ENCODE measurements at regions not wholly inside any gene's neighbourhood (a gene's known extent, or its start where the extent isn't known, plus 50 kb on each side); places are given as distances from the start of the nearest gene placed in this dataset.

DNA sequence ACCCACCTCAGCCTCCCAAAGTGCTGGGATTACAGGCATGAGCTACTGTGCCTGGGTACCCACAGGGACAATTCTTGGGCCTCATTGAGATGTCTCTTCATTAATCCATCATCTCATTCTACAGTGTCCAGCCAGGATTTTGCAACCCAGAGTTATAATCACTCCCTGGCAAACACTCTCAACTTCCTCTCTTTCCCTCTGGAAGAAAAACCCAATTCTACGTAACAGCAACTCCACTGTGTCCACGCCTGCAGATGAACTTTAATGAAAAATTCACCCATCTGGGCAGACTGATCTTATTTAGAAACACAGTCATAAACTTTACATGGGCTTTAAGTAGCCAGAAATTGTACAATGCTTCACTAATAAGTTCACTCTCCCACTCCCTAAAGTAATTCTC is 90.1 kb upstream of the ABCC4 start (continued):
- no peak for TF ChIP-seq TAF1 (conservative IDR thresholded peaks at IDR 0.05)

- WGBS, result 93% methylated on average over 2 of the region's 2 CpGs
- TF ChIP-seq, protein P1, sequence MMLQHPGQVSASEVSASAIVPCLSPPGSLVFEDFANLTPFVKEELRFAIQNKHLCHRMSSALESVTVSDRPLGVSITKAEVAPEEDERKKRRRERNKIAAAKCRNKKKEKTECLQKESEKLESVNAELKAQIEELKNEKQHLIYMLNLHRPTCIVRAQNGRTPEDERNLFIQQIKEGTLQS (IDR thresholded peaks at IDR 0.05), result no peak
- TF ChIP-seq MAX (IDR thresholded peaks at IDR 0.05) (no peak), RXRA (IDR thresholded peaks at IDR 0.05) (no peak), SP1 (IDR thresholded peaks at IDR 0.05) (no peak), FOXA2 (IDR thresholded peaks at IDR 0.05) (no peak), TAF1 (conservative IDR thresholded peaks at IDR 0.05) (no peak), REST (IDR thresholded peaks at IDR 0.05) (no peak), HNF4A (conservative IDR thresholded peaks at IDR 0.05) (no peak), JUND (IDR thresholded peaks at IDR 0.05) (no peak), HNF4G (IDR thresholded peaks at IDR 0.05) (no peak), YY1 (IDR thresholded peaks at IDR 0.05) (no peak), RAD21 (IDR thresholded peaks at IDR 0.05) (no peak), GABPA (IDR thresholded peaks at IDR 0.05 in 1 of 2, conservative IDR thresholded peaks at IDR 0.05 in 1 of 2) (no peak), NR2F2 (IDR thresholded peaks at IDR 0.05) (no peak), EGR1 (IDR thresholded peaks at IDR 0.05; ENCODE audit: low read depth in 2 of 2) (no peak), FOXA1 (IDR thresholded peaks at IDR 0.05) (no peak)
- TF ChIP-seq, protein P2, sequence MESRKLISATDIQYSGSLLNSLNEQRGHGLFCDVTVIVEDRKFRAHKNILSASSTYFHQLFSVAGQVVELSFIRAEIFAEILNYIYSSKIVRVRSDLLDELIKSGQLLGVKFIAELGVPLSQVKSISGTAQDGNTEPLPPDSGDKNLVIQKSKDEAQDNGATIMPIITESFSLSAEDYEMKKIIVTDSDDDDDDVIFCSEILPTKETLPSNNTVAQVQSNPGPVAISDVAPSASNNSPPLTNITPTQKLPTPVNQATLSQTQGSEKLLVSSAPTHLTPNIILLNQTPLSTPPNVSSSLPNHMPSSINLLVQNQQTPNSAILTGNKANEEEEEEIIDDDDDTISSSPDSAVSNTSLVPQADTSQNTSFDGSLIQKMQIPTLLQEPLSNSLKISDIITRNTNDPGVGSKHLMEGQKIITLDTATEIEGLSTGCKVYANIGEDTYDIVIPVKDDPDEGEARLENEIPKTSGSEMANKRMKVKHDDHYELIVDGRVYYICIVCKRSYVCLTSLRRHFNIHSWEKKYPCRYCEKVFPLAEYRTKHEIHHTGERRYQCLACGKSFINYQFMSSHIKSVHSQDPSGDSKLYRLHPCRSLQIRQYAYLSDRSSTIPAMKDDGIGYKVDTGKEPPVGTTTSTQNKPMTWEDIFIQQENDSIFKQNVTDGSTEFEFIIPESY (IDR thresholded peaks at IDR 0.05), result no peak
- TF ChIP-seq, protein P3, sequence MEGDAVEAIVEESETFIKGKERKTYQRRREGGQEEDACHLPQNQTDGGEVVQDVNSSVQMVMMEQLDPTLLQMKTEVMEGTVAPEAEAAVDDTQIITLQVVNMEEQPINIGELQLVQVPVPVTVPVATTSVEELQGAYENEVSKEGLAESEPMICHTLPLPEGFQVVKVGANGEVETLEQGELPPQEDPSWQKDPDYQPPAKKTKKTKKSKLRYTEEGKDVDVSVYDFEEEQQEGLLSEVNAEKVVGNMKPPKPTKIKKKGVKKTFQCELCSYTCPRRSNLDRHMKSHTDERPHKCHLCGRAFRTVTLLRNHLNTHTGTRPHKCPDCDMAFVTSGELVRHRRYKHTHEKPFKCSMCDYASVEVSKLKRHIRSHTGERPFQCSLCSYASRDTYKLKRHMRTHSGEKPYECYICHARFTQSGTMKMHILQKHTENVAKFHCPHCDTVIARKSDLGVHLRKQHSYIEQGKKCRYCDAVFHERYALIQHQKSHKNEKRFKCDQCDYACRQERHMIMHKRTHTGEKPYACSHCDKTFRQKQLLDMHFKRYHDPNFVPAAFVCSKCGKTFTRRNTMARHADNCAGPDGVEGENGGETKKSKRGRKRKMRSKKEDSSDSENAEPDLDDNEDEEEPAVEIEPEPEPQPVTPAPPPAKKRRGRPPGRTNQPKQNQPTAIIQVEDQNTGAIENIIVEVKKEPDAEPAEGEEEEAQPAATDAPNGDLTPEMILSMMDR (IDR thresholded peaks at IDR 0.05; ENCODE audit: low read depth, low read length, missing input control), result no peak
These were observed 90.5 kb upstream of the ABCC4 start for GRCh38 chr13:95391785-95392184.

More at GRCh38 chr13:95391785-95392184, 90.5 kb upstream of the ABCC4 start:
- H3K9ac ChIP-seq (ENCODE audit: low read depth in 1 of 2, low read length in 2 of 2), result no peak overlapping the region
- no peak overlapping the region for H3K27ac ChIP-seq (ENCODE audit: low read depth in 1 of 2, low read length in 2 of 2)
- no peaks in the 10 kb centered on the region for H3K9me3 ChIP-seq (ENCODE audit: control insufficient read depth in 4 of 4, low read length in 3 of 4)
- no peaks in the 10 kb centered on the region for H3K27me3 ChIP-seq (ENCODE audit: control insufficient read depth in 4 of 4, insufficient read depth in 4 of 4, low read length in 3 of 4)
- no peaks in the 10 kb centered on the region for H3K36me3 ChIP-seq (ENCODE audit: control insufficient read depth in 4 of 4, insufficient read depth in 3 of 4, low read depth in 1 of 4, low read length in 3 of 4)
- DNase-seq (ENCODE audit: low spot score), result no peak
- no peaks in the 10 kb centered on the region for H3K4me1 ChIP-seq (ENCODE audit: control insufficient read depth in 4 of 4, insufficient read depth in 4 of 4, low read length in 3 of 4)
- no peak overlapping the region for H3K4me3 ChIP-seq (ENCODE audit: low read depth in 1 of 3, low read length in 3 of 3)

Measured in liver (tissue), 8 donors.